Transverse colon (tissue), 4 donors: ENCODE measurements at regions not wholly inside any gene's neighbourhood (a gene's known extent, or its start where the extent isn't known, plus 50 kb on each side); places are given as distances from the start of the nearest gene placed in this dataset.
A peak's percentile ranks its signal among the peaks of the same experiment; 100 is the strongest.

Experiments used
- DNase-seq: peaks from one replicate; pipeline ENCODE4 v3.0.0-alpha.2; 2019
- H3K27ac ChIP-seq, 4 donors: fragments of 200-600 bp; sonication (generic); 2 replicates each; pipeline ENCODE4 v1.5.1; 2016 to 2018; ENCODE audit warnings: inconsistent platforms in 4 of 4
- H3K27me3 ChIP-seq: fragments of 200-600 bp; sonication (generic); 2 replicates; pipeline ENCODE4 v1.5.1; 2017; ENCODE audit warnings: inconsistent platforms
- H3K36me3 ChIP-seq, 4 donors: fragments of 200-600 bp; sonication (generic); 2 replicates each; pipeline ENCODE4 v1.5.1; 2017 to 2019; ENCODE audit warnings: inconsistent platforms in 4 of 4
- H3K4me1 ChIP-seq, 4 donors: fragments of 200-600 bp; sonication (generic); 2 replicates each; pipeline ENCODE4 v1.5.1; 2017 to 2020; ENCODE audit warnings: inconsistent platforms in 4 of 4
- H3K4me3 ChIP-seq, 4 donors: fragments of 200-600 bp; sonication (generic); 1 replicate in 1 of 4; 2 replicates in 3 of 4; pipeline versions ENCODE4 v1.5.1 to v1.6.1; 2017 to 2019; ENCODE audit warnings: inconsistent platforms in 4 of 4
- H3K9me3 ChIP-seq, 2 donors: fragments of 200-600 bp; sonication (generic); 2 replicates each; pipeline ENCODE4 v1.5.1; 2017 to 2019; ENCODE audit warnings: inconsistent platforms in 2 of 2
- CTCF ChIP-seq, 5 experiments: fragments of 200-600 bp in 3 of 5; fragments of 450-650 bp in 2 of 5; sonication (generic) in 3 of 5; IDR thresholded peaks; 1 replicate in 2 of 5; 2 replicates in 3 of 5; pipeline ENCODE4 v1.5.1; 2016 to 2017; ENCODE audit warnings: antibody characterized with exemption in 5 of 5, inconsistent platforms in 3 of 5, mild to moderate bottlenecking in 2 of 5, moderate library complexity in 1 of 5
- EP300 ChIP-seq: sonication (generic); formaldehyde crosslinking; IDR thresholded peaks from one replicate; pipeline ENCODE4 v1.6.1; 2017; ENCODE audit warnings: antibody characterized with exemption, low read depth
- POLR2A ChIP-seq: fragments of 450-650 bp; IDR thresholded peaks from one replicate; pipeline ENCODE4 v1.6.1; 2016; ENCODE audit warnings: antibody characterized with exemption, mild to moderate bottlenecking, moderate library complexity
- POLR2AphosphoS5 ChIP-seq, 3 donors: sonication (generic); formaldehyde crosslinking; IDR thresholded peaks; one replicate each; pipeline ENCODE4 v1.6.1; 2016; ENCODE audit warnings: antibody characterized with exemption in 3 of 3
- WGBS, 2 donors: methylation state at CpG; one replicate each; pipeline ENCODE4 v1.1.5; 2018; ENCODE audit warnings: low coverage in 1 of 2; 5-methylcytosine and 5-hydroxymethylcytosine counted together
- in situ Hi-C, 4 donors: fragments of 200-750 bp; cut with MboI; loops; one replicate each; pipeline versions ENCODE4 v1.15.0 to v1.15.1; 2017; ENCODE audit warnings: low sequenced_read_pairs in 3 of 4, low pct_ligation_motif_present in 1 of 4, low pct_unique_long_range_greater_than_20kb in 1 of 4
- intact Hi-C: fragments of 100-400 bp; cut with DNase I; formaldehyde crosslinking; loops from one replicate; pipeline ENCODE4 v1.15.1; 2023; ENCODE audit warnings: low total_unique reads

GRCh38 chrX:80317646-80318045 lies 102.6 kb upstream of the TENT5D start:
- intact Hi-C loops (no loop called here), in situ Hi-C loops (no loop called here)
- no peaks in the 10 kb centered on the region for H3K4me1 ChIP-seq
- H3K36me3 ChIP-seq, result no peaks in the 10 kb centered on the region
- WGBS, 2 donors, result 82% methylated on average over 2 of the region's 2 CpGs; no CpG with 5 or more reads in 1 of the 2 donors
- no peak for TF ChIP-seq POLR2AphosphoS5 (IDR thresholded peaks at IDR 0.05)
- no peak for TF ChIP-seq POLR2A
- no peak for TF ChIP-seq CTCF (IDR thresholded peaks at IDR 0.05)
- TF ChIP-seq EP300, result no peak
- no peaks in the 10 kb centered on the region for H3K27me3 ChIP-seq
- H3K27ac ChIP-seq, result no peak overlapping the region
- H3K4me3 ChIP-seq, result no peak overlapping the region
- H3K9me3 ChIP-seq, result no peaks in the 10 kb centered on the region
- DNase-seq, result no peak

- intact Hi-C loops, result no loop called here
- in situ Hi-C loops, result no loop called here
- 70 to 100% methylated on average over 1 of the region's 1 CpG for WGBS, 2 donors
These were observed 89.0 kb upstream of the TENT5D start for GRCh38 chrX:80331285-80331684.

DNA sequence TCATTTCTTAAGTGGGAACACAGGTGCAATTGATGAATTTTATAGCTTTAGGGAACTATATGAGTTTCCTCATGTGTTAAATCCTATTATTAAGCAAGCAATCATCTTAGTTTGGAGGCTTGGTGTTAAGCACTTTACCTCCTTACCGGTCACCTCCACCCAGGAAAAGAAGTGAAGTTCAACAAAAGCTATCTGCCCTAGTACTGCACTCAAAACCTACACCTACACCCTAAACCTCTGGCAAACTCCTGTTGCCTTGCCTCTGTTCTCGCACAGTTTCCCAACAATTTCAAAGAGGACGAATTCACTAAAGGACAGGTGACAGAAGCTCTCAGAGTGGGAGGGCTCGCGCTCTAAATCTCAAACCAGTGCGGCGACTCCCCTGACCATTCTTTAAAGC lies 85.7 kb upstream of the TENT5D start:
- TF ChIP-seq POLR2AphosphoS5 (IDR thresholded peaks at IDR 0.05) (no peak), POLR2A (no peak), EP300 (no peak), CTCF (IDR thresholded peaks at IDR 0.05) (no peak)
- Histone ChIP-seq H3K4me1 (no peaks in the 10 kb centered on the region), H3K4me3 (peak overlapping the region in 2 of 4 donors; percentile 39 to 41), H3K27ac (peak overlapping the region in 1 of 4 donors; percentile 30), H3K27me3 (no peaks in the 10 kb centered on the region), H3K9me3 (no peaks in the 10 kb centered on the region), H3K36me3 (no peaks in the 10 kb centered on the region)
- WGBS, 2 donors, result 64% methylated on average over 7 of the region's 7 CpGs; no CpG with 5 or more reads in 1 of the 2 donors
- intact Hi-C loops (no loop called here), in situ Hi-C loops (no loop called here)
- no peak for DNase-seq

More at GRCh38 chrX:80331285-80331684, 89.0 kb upstream of the TENT5D start:
- H3K36me3 ChIP-seq, result no peaks in the 10 kb centered on the region
- H3K27ac ChIP-seq, result no peak overlapping the region
- DNase-seq, result no peak
- H3K4me3 ChIP-seq, result no peak overlapping the region
- no peaks in the 10 kb centered on the region for H3K4me1 ChIP-seq
- H3K27me3 ChIP-seq, result no peaks in the 10 kb centered on the region
- TF ChIP-seq CTCF (IDR thresholded peaks at IDR 0.05), result no peak
- TF ChIP-seq POLR2A, result no peak
- no peak for TF ChIP-seq POLR2AphosphoS5 (IDR thresholded peaks at IDR 0.05)
- TF ChIP-seq EP300, result no peak
- no peaks in the 10 kb centered on the region for H3K9me3 ChIP-seq

DNA sequence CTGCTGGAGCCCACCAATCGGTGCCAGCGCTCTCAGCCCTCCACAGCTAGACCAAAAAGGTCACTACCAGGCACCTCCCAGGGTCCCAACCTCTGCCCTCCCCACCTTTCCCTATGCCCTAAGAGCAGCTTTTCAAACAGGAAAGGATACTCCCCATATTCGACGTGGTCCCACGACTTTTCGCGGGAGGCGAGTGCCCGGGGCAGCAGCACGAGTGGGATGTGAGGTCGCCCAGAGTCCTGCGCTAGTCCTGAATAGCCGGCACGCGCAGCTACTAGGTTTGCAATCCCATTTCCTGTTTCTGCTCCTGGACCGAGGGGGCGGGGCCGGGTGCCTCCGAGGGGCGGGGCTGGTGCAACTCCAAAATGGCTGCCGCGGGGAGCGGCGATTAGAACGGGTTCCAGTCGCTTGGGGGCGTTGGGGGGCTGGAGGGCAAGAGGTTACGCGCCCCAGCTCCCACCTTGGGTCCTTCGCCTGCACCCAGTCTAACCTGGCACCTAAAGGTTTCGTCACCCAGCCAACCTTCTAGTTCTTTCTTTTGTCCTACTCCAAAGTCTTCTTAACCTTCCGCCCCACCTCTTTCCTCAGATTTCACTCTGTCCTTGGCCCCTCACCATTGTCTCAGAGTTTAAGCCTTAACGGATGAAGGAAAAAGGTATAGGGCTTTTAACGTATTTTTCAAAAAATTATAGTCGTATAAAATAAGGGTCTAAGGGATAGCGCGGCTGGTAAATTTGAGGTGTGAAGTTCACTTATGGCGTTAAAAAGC lies 85.0 kb upstream of the TENT5D start:
- H3K4me1 ChIP-seq, result no peaks in the 10 kb centered on the region
- H3K27ac ChIP-seq, result peak overlapping the region in 1 of 4 donors; percentile 30
- DNase-seq, result peak; percentile 64
- no peaks in the 10 kb centered on the region for H3K9me3 ChIP-seq
- no peak for TF ChIP-seq POLR2A
- TF ChIP-seq EP300, result no peak
- TF ChIP-seq POLR2AphosphoS5 (IDR thresholded peaks at IDR 0.05), result no peak
- no peak for TF ChIP-seq CTCF (IDR thresholded peaks at IDR 0.05)
- H3K27me3 ChIP-seq, result no peaks in the 10 kb centered on the region
- no peaks in the 10 kb centered on the region for H3K36me3 ChIP-seq
- in situ Hi-C loops, result no loop called here
- intact Hi-C loops, result no loop called here
- H3K4me3 ChIP-seq, result peak overlapping the region; percentile 4 to 41 (median 22)
- 66 to 71% methylated on average over 1 to 38 of the region's 38 CpGs for WGBS, 2 donors
